Smooth muscle cell (in vitro differentiated cells): ENCODE measurements at regions not wholly inside any gene's neighbourhood (a gene's known extent, or its start where the extent isn't known, plus 50 kb on each side); places are given as distances from the start of the nearest gene placed in this dataset.

Experiments
- DNase-seq: peaks from one replicate; lab custom pipeline; 2025; ENCODE audit not compliant: unreplicated experiment; lab: John Stamatoyannopoulos, UW
- H2AFZ ChIP-seq: fragments of 200-600 bp; sonication (generic); 2 replicates; pipeline ENCODE4 v1.6.0; 2016; ENCODE audit warnings: antibody characterized with exemption, low read depth, mild to moderate bottlenecking
- H3F3A ChIP-seq: fragments of 200-600 bp; sonication (generic); 2 replicates; pipeline ENCODE4 v1.6.0; 2017; ENCODE audit warnings: antibody characterized with exemption, low read depth
- H3K27ac ChIP-seq: fragments of 200-600 bp; sonication (generic); 2 replicates; pipeline ENCODE4 v1.5.1; 2016; ENCODE audit warnings: low read depth, mild to moderate bottlenecking
- H3K27me3 ChIP-seq: fragments of 200-600 bp; sonication (generic); 2 replicates; pipeline ENCODE4 v1.6.1; 2016; ENCODE audit warnings: low read depth, mild to moderate bottlenecking
- H3K36me3 ChIP-seq: fragments of 200-600 bp; sonication (generic); 2 replicates; pipeline ENCODE4 v1.5.1; 2016; ENCODE audit warnings: low read depth
- H3K4me1 ChIP-seq: fragments of 200-600 bp; sonication (generic); 2 replicates; pipeline ENCODE4 v1.5.1; 2016; ENCODE audit warnings: low read depth
- H3K4me2 ChIP-seq: fragments of 200-600 bp; sonication (generic); 2 replicates; pipeline ENCODE4 v1.6.0; 2016; ENCODE audit warnings: mild to moderate bottlenecking
- H3K4me3 ChIP-seq: fragments of 200-600 bp; sonication (generic); 2 replicates; pipeline ENCODE4 v1.5.1; 2016; ENCODE audit warnings: mild to moderate bottlenecking
- H3K79me2 ChIP-seq: fragments of 200-600 bp; sonication (generic); 2 replicates; pipeline ENCODE4 v1.6.0; 2016; ENCODE audit warnings: low read depth, mild to moderate bottlenecking
- H3K9ac ChIP-seq: fragments of 200-600 bp; sonication (generic); 2 replicates; pipeline ENCODE4 v1.6.0; 2016; ENCODE audit warnings: low read depth
- H3K9me3 ChIP-seq: fragments of 200-600 bp; sonication (generic); replicated peaks from 2 replicates; pipeline ENCODE4 v1.5.1; 2016; ENCODE audit warnings: low read depth
- H4K20me1 ChIP-seq: fragments of 200-600 bp; sonication (generic); 2 replicates; pipeline ENCODE4 v1.6.0; 2016; ENCODE audit warnings: low read depth
- WGBS: methylation state at CpG from one replicate; pipeline ENCODE4 v1.1.7; 2016; ENCODE audit warnings: low lambda C conversion rate; 5-methylcytosine and 5-hydroxymethylcytosine counted together
- TF ChIP-seq, protein P1 (sequence below): fragments of 200-600 bp; sonication (generic); IDR thresholded peaks from 2 replicates; pipeline ENCODE4 v1.5.1; 2017; ENCODE audit warnings: borderline replicate concordance, mild to moderate bottlenecking, antibody characterized with exemption; ENCODE audit not compliant: insufficient read depth, poor library complexity, severe bottlenecking

- no peak overlapping the region for H3K9ac ChIP-seq
- DNase-seq: no peak
- no peak overlapping the region for H3K4me3 ChIP-seq
- TF ChIP-seq, protein P1, sequence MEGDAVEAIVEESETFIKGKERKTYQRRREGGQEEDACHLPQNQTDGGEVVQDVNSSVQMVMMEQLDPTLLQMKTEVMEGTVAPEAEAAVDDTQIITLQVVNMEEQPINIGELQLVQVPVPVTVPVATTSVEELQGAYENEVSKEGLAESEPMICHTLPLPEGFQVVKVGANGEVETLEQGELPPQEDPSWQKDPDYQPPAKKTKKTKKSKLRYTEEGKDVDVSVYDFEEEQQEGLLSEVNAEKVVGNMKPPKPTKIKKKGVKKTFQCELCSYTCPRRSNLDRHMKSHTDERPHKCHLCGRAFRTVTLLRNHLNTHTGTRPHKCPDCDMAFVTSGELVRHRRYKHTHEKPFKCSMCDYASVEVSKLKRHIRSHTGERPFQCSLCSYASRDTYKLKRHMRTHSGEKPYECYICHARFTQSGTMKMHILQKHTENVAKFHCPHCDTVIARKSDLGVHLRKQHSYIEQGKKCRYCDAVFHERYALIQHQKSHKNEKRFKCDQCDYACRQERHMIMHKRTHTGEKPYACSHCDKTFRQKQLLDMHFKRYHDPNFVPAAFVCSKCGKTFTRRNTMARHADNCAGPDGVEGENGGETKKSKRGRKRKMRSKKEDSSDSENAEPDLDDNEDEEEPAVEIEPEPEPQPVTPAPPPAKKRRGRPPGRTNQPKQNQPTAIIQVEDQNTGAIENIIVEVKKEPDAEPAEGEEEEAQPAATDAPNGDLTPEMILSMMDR: no peak
- H4K20me1 ChIP-seq: no peaks in the 10 kb centered on the region
- no peak overlapping the region for H3K4me2 ChIP-seq
- H3K79me2 ChIP-seq: no peaks in the 10 kb centered on the region
- H3F3A ChIP-seq: no peaks in the 10 kb centered on the region
- WGBS: 91% methylated on average over 7 of the region's 7 CpGs
- H3K36me3 ChIP-seq: no peaks in the 10 kb centered on the region
- H2AFZ ChIP-seq: no peak overlapping the region
- H3K27me3 ChIP-seq: no peaks in the 10 kb centered on the region
- no peak overlapping the region for H3K27ac ChIP-seq
- H3K4me1 ChIP-seq: no peaks in the 10 kb centered on the region
- H3K9me3 ChIP-seq: no peaks in the 10 kb centered on the region
Observed at GRCh38 chr12:115574826-115575225, 702.7 kb downstream of the MED13L start.

DNA sequence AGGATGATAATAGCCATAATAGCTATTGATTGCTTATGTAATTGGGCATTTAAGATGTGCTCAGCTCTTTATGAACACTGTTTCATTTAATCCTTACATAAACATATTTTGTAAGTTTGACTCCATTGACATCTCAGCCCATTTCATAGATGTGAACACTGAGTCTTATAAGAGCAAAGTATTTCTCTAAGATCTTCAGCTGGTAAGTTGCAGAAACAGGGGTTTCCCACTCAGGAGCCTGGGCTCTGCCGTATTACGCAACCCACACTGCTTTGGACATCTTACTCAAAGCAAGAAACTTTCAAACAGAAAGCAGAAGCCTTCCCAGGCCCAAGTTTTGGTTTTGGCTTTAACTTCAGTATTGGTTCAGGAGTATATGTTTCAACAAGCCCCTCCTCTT is 705.1 kb downstream of the MED13L start:
- 98% methylated on average over 2 of the region's 2 CpGs for WGBS
- Histone ChIP-seq H3K4me2 (no peak overlapping the region), H3K27me3 (no peaks in the 10 kb centered on the region), H3F3A (no peaks in the 10 kb centered on the region), H3K4me1 (peaks cover 3% of the 10 kb centered on the region), H3K9me3 (no peaks in the 10 kb centered on the region), H3K36me3 (no peaks in the 10 kb centered on the region), H3K27ac (no peak overlapping the region), H4K20me1 (no peaks in the 10 kb centered on the region), H3K4me3 (no peak overlapping the region), H2AFZ (no peak overlapping the region), H3K79me2 (no peaks in the 10 kb centered on the region), H3K9ac (no peak overlapping the region)
- TF ChIP-seq, protein P1: no peak
- no peak for DNase-seq

GRCh38 chr12:115571446-115571845 is 706.0 kb downstream of the MED13L start:
- Histone ChIP-seq H3K9ac (no peak overlapping the region), H4K20me1 (no peaks in the 10 kb centered on the region), H3K4me3 (no peak overlapping the region), H3K4me2 (no peak overlapping the region), H2AFZ (no peak overlapping the region), H3K9me3 (no peaks in the 10 kb centered on the region), H3K36me3 (no peaks in the 10 kb centered on the region), H3K27ac (no peak overlapping the region), H3K4me1 (peaks cover 3% of the 10 kb centered on the region), H3F3A (no peaks in the 10 kb centered on the region), H3K27me3 (no peaks in the 10 kb centered on the region), H3K79me2 (no peaks in the 10 kb centered on the region)
- 97% methylated on average over 8 of the region's 8 CpGs for WGBS
- TF ChIP-seq, protein P1: no peak
- no peak for DNase-seq

GRCh38 chr12:115571027-115571426 is 706.5 kb downstream of the MED13L start:
- 95% methylated on average over 2 of the region's 2 CpGs for WGBS
- H3K36me3 ChIP-seq: no peaks in the 10 kb centered on the region
- H3K4me1 ChIP-seq: peaks cover 3% of the 10 kb centered on the region
- no peak overlapping the region for H3K4me3 ChIP-seq
- no peaks in the 10 kb centered on the region for H3K27me3 ChIP-seq
- TF ChIP-seq, protein P1: no peak
- H4K20me1 ChIP-seq: no peaks in the 10 kb centered on the region
- no peak overlapping the region for H2AFZ ChIP-seq
- H3F3A ChIP-seq: no peaks in the 10 kb centered on the region
- no peaks in the 10 kb centered on the region for H3K9me3 ChIP-seq
- no peaks in the 10 kb centered on the region for H3K79me2 ChIP-seq
- no peak overlapping the region for H3K27ac ChIP-seq
- no peak for DNase-seq
- H3K4me2 ChIP-seq: no peak overlapping the region
- no peak overlapping the region for H3K9ac ChIP-seq
